ENCODE measurements at regions not wholly inside any gene's neighbourhood (a gene's known extent, or its start where the extent isn't known, plus 50 kb on each side); places are given as distances from the start of the nearest gene placed in this dataset.

- no peak overlapping the region for H2BK12ac ChIP-seq (ENCODE audit: low read depth, low read length)
- no peak overlapping the region for H2AFZ ChIP-seq (ENCODE audit: low read length)
- H3K36me3 ChIP-seq (ENCODE audit: control insufficient read depth in 2 of 4, insufficient read depth in 4 of 4, low read length in 3 of 4) = no peaks in the 10 kb centered on the region
- H3K4ac ChIP-seq (replicated peaks; ENCODE audit: insufficient read length, low read depth, low read length) = no peak overlapping the region
- no peak for FAIRE-seq
- H2BK5ac ChIP-seq (ENCODE audit: low read depth, low read length) = no peak overlapping the region
- POLR2A ChIA-PET (ENCODE audit: partially characterized antibody) = no interaction called here
- H3K14ac ChIP-seq (ENCODE audit: insufficient read length) = no peak overlapping the region
- no peaks in the 10 kb centered on the region for H3K9me3 ChIP-seq (ENCODE audit: insufficient read depth in 2 of 2, low read depth in 1 of 2, low read length in 1 of 2)
- H4K8ac ChIP-seq (ENCODE audit: extremely low read depth, insufficient read depth, low read length) = no peak overlapping the region
- no peak overlapping the region for H2BK15ac ChIP-seq (ENCODE audit: low read length)
- no peaks in the 10 kb centered on the region for H3K79me1 ChIP-seq (ENCODE audit: low read depth, low read length)
- no peaks in the 10 kb centered on the region for H3K27me3 ChIP-seq (replicated peaks in 1 of 4; ENCODE audit: control insufficient read depth in 3 of 4, extremely low read depth in 1 of 4, insufficient read depth in 3 of 4, low read length in 3 of 4)
- no peak overlapping the region for H3K23ac ChIP-seq (ENCODE audit: insufficient read length)
- no peak overlapping the region for H3K9ac ChIP-seq (replicated peaks in 1 of 4; ENCODE audit: extremely low read depth in 1 of 4, low read depth in 3 of 4, low read length in 3 of 4)
- H2BK120ac ChIP-seq (replicated peaks; ENCODE audit: low read depth, low read length) = no peak overlapping the region
- H4K20me1 ChIP-seq (replicated peaks in 1 of 2; ENCODE audit: control insufficient read depth in 1 of 2, insufficient read depth in 2 of 2, low read length in 2 of 2) = no peaks in the 10 kb centered on the region
- H4K5ac ChIP-seq (ENCODE audit: insufficient read length, low read depth, low read length) = no peak overlapping the region
- H3K4me2 ChIP-seq (ENCODE audit: insufficient read depth in 1 of 2, low read depth in 2 of 2, low read length in 2 of 2) = no peak overlapping the region
- no peak overlapping the region for H4K91ac ChIP-seq (replicated peaks; ENCODE audit: insufficient read length, low read length)
- CTCF ChIA-PET (ENCODE audit: partially characterized antibody) = no interaction called here
- H3K56ac ChIP-seq (replicated peaks; ENCODE audit: insufficient read length, low read depth, low read length) = no peak overlapping the region
- H3K4me1 ChIP-seq (replicated peaks in 1 of 4; ENCODE audit: control insufficient read depth in 3 of 4, insufficient read depth in 4 of 4, low read length in 3 of 4) = no peaks in the 10 kb centered on the region
- no peak overlapping the region for H3K4me3 ChIP-seq (ENCODE audit: extremely low read depth in 1 of 4, insufficient read depth in 2 of 4, low read depth in 3 of 4, low read length in 4 of 4)
- WGBS, 2 experiments (ENCODE audit: extremely low coverage in 1 of 2, insufficient coverage in 1 of 2, insufficient read length in 1 of 2, insufficient replicate concordance in 2 of 2, low coverage in 1 of 2, low lambda C conversion rate in 2 of 2, missing lambda C conversion rate in 1 of 2) = 100% methylated on average over 1 of the region's 1 CpG; no CpG with 5 or more reads in 1 of the 2 experiments
- no peak overlapping the region for H2AK5ac ChIP-seq (ENCODE audit: low read depth, low read length)
- no peak for DNase-seq (ENCODE audit: low read depth in 1 of 2, low spot score in 2 of 2)
- TF ChIP-seq POLR2A (IDR thresholded peaks at IDR 0.05; ENCODE audit: control extremely low read depth in 1 of 2, low read depth in 2 of 2, low read length in 2 of 2) (no peak), EGR1 (IDR thresholded peaks at IDR 0.05; ENCODE audit: borderline replicate concordance, low read depth, low read length) (no peak), CREB1 (IDR thresholded peaks at IDR 0.05) (no peak), CHD2 (IDR thresholded peaks at IDR 0.05; ENCODE audit: low read length) (no peak), USF2 (IDR thresholded peaks at IDR 0.05; ENCODE audit: low read length) (no peak), HDAC2 (IDR thresholded peaks at IDR 0.05; ENCODE audit: borderline replicate concordance in 1 of 2, low read depth in 2 of 2, low read length in 2 of 2) (no peak), CBX5 (IDR thresholded peaks at IDR 0.05; ENCODE audit: low read depth, low read length) (no peak), ATF2 (IDR thresholded peaks at IDR 0.05; ENCODE audit: low read length) (no peak), RXRA (IDR thresholded peaks at IDR 0.05; ENCODE audit: insufficient read depth, low read depth, low read length) (no peak), BCL11A (IDR thresholded peaks at IDR 0.05; ENCODE audit: low read depth in 2 of 2, low read length in 2 of 2) (no peak), ASH2L (IDR thresholded peaks at IDR 0.05; ENCODE audit: low read length) (no peak), CBX8 (IDR thresholded peaks at IDR 0.05; ENCODE audit: borderline replicate concordance, low read depth, low read length) (no peak)
- H3K23me2 ChIP-seq (ENCODE audit: low read depth, low read length) = no peaks in the 10 kb centered on the region
- H2BK20ac ChIP-seq (ENCODE audit: low read length) = no peak overlapping the region
- no peak overlapping the region for H3K18ac ChIP-seq (ENCODE audit: extremely low read depth, low read length)
- H3K27ac ChIP-seq (ENCODE audit: low read depth, low read length) = no peak overlapping the region
- no peaks in the 10 kb centered on the region for H3K79me2 ChIP-seq (ENCODE audit: control insufficient read depth in 1 of 2, insufficient read depth in 2 of 2, low read length in 2 of 2)
Measured at GRCh38 chr5:97838214-97838613, 655.2 kb upstream of the RIOK2 start.

Data from H1 (cell line).